Colon (tissue), 2 donors: ENCODE measurements at regions not wholly inside any gene's neighbourhood (a gene's known extent, or its start where the extent isn't known, plus 50 kb on each side); places are given as distances from the start of the nearest gene placed in this dataset.
"Not testable (repeated sequence)": the region's sequence is repeated elsewhere in the genome, so short reads cannot be mapped to it uniquely, and the experiment has no call there.

Source experiments
- FAIRE-seq: peaks from 2 replicates; lab custom pipeline; 2012; peaks lifted over from hg19 to GRCh38; lab: Jason Lieb, UNC
- donor health status: control.
- donor health status: control.

DNA sequence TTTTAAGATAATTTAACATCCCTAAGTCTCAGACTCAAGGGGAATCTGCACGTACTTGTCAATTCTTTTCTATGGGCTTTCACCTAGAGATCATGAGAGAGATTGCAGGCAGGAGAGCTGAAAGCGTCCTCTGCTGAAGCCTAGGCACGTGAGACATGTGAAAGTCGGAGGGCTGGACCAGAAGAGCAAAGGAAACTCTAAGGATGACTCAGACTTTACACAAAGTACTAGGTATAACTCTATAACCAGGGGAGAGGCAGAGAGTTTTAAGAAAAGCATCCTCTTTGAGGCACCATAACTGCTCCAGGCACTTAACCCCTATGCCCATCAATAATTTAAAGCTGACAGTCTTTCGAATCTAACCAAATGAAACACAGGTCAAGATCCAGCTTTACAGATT, 436.6 kb downstream of the VGLL3 start:
- no peak for FAIRE-seq

GRCh38 chr3:86547692-86548091, 443.3 kb downstream of the VGLL3 start:
- no peak for FAIRE-seq

DNA sequence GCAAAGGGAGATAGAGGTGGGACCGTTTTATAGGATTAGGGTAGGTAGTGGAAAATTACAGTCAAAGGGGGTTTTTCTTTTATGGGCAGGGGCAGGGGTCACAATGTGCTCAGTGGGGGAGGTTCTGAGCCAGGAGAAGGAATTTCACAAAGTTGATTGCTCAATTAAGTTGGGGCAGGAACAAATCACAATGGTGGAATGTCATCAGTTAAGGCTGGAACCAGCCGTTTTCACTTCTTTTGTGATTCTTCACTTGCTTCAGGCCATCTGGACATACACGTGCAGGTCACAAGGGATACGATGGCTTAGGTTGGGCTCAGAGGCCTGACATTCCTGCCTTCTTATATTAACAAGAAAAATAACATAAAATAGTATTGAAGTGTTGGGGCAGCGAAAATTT, 453.8 kb downstream of the VGLL3 start:
- FAIRE-seq: no peak

GRCh38 chr3:86519819-86520218, 471.1 kb downstream of the VGLL3 start:
- no peak for FAIRE-seq

GRCh38 chr3:86481636-86482035, 509.3 kb downstream of the VGLL3 start:
- FAIRE-seq: no peak

- FAIRE-seq: no peak
Observed at GRCh38 chr3:86481031-86481430, 509.9 kb downstream of the VGLL3 start.

DNA sequence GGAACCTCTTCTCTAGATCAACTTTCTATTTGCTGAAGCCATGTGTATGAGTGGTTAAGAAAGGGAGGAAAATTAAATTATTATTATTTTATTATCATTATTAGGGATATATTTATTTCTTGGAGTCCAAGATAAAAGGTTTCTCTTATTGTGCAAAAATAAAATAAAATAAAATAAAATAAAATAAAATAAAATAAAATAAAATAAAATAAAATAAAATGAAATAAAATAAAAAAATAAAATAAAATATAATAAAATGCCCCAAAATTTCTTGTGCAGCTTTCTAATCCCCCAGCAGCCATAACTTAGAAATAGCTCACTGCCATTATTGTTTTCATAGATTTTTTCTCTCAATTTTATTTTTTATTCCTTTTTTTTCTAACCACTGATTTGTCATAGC, 526.8 kb downstream of the VGLL3 start:
- no peak for FAIRE-seq

DNA sequence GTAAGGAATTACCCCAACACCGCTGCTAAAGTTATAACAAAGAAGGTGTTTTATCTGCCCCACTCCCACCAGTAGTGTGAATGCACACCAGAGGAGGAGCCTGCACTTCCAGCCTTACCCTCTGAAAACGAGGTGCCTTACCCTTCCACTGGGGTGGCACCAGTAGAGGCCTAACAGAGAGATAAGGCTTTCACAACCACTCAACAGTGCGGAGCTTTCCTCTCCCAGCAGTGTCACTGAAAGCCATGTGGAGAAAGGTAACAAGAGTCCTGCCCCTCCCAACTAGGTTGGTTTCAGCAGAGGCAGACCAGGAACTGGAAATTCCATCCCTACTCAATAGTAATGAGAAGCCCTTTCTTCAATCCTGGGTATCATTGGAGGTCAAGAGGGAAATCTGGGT, 539.2 kb downstream of the VGLL3 start:
- FAIRE-seq: no peak

DNA sequence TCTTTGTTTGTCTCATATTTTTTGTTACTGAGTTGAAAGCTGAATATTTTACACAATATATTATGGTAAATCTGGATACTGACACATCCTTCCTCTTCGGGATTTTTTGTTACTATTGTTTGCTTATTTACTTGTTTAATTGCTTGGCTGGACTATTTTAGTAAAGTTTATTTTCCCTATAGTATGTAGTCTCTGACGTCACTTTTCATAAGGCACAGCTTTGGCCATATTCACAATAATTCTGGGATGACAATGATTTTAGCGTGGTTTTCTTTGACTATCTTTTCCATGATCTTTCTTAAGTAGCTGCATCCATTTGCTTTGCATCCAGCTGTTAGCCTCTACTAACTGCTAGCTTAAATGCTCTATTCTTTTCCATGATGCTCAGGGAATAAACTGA, 552.4 kb downstream of the VGLL3 start:
- no peak for FAIRE-seq

DNA sequence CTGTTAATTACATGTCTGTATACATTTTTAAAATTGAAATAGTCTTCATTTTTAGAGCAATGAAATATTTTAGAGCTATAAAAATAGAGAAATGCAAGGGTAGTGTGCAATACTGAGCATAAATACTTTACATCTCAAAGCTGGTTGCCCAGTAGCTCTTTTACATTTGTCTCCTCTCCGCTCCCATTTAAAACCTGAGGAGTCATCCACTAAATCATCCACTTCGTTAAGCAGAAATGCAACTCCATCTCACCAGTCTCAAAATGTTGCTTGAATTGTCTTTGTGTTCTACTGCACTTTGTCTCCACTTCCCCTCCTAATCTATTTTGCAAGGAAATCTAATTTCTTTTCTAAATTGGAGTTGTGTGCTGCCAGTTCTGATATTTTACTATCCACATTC, 563.6 kb downstream of the VGLL3 start:
- no peak for FAIRE-seq

DNA sequence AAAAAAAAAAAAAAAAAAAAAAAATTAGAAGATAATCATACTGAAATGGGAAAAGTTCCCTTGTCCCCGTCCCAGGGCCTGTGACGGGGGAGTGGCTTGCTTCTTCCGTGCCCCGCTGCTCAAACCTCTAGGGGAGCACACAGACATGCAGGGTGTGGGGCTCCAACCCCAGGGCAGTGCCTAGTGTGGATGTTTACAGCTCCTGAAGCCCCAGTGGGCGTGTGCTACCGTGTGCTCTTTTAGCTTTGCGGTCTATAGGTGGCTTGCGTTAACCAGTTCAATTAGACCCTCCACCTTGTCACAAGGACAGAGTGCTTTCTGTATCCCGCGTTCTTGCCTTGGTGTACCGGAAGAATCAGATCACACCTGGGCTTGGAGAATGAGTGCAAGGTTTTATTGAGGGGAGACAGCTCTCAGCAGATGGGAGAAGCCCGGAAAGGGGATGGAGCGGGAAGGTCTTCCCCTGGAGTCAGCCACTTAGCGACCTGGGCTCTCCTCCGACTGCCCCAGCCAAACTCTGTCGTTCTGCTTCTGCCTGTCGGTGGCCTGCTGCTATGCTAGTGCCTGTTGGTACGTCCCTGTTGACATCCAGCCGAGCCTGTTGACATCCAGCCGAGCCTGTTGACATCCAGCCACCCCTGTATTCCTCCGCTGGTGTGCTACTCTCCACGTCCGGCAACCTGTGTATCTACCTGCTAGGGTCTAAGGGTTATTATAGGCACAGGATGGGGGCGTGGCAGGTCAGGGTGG, 569.8 kb downstream of the VGLL3 start:
- FAIRE-seq: no peak

DNA sequence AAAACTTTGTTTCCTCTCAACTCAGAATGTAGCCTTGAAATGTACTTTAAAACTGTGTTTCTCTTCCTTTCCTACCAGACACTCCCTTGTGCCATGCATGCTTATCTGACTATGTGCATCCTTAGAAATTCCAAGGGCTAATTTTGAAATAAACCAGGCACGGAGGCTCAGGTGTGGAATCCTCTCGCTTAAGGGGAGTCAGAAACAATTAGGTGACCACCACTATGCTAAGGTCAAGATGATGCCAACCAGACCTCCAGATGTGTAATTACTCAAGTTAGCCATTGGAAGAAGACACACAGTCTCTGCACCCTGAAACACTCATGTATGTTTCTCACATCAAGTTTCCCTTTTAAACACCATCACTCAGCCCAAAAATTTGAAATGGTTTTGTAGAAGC, 572.1 kb downstream of the VGLL3 start:
- no peak for FAIRE-seq

DNA sequence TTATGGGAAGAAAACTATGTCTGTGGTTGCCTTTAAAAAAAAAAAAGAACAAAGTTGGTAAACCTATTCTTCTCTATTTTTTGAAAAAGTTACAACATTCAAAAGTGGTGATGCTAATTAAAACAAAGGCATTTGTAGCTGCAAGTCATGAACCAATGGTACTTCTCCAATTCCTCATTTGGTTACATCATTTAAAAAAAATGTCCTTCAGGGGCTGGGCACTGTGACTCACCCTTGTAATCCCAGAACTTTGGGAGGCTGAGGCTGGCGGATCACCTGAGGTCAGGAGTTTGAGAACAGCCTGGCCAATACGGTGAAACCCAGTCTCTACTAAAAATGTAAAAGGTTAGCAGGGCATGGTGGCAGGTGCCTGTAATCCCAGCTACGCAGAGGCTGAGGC, 574.6 kb downstream of the VGLL3 start:
- no peak for FAIRE-seq

GRCh38 chr3:86413645-86414044, 577.3 kb downstream of the VGLL3 start:
- FAIRE-seq: no peak

GRCh38 chr3:86410587-86410986, 580.4 kb downstream of the VGLL3 start:
- no peak for FAIRE-seq

GRCh38 chr3:86389759-86390158, 601.2 kb downstream of the VGLL3 start:
- not testable (repeated sequence) for FAIRE-seq

GRCh38 chr3:86388820-86389219, 602.1 kb downstream of the VGLL3 start:
- no peak for FAIRE-seq

- no peak for FAIRE-seq
Observed at GRCh38 chr3:86382556-86382955, 608.4 kb downstream of the VGLL3 start.

- no peak for FAIRE-seq
Observed at GRCh38 chr3:86381247-86381646, 609.7 kb downstream of the VGLL3 start.

DNA sequence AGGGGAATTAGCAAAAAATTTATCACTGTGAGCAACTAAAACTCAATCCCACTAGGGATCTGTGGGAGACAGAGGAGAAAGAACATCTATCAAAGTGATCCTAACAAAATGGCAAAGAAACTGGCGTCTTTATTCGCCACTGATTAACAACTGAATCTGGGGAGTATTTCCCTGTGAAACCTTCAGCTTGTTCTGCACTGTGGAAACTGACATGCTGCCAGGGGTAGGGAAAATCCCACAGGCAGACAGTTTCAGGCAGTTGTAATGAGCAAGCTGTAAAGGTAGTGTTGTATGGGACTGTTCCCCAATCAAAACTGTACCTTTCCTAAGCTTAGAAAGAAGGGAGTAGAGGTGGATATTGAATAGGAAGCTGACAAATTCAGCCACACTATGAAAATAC, 611.7 kb downstream of the VGLL3 start:
- FAIRE-seq: no peak

DNA sequence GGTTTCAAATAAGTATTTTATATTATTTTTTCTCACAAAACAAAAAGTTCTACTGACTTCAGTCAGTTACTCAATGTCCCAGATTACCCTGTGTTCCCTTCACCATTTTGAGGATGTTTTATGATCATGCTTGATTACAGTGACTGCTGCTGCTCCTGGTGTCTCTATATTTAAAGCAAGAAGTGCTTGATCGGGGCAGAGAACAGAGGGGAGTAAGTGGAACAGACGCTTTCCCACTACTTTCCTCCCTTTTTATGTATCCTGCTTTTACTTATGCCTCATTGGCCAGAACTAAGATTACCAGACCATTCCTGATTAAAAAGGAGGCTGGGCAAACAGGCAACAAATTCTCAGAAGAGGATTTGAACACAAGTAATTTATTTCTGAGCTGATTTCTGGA, 612.1 kb downstream of the VGLL3 start:
- no peak for FAIRE-seq

GRCh38 chr3:86335566-86335965, 655.4 kb downstream of the VGLL3 start:
- FAIRE-seq: not testable (repeated sequence)

- no peak for FAIRE-seq
Observed at GRCh38 chr3:86333636-86334035, 657.3 kb downstream of the VGLL3 start.

- FAIRE-seq: peak; percentile 43
Observed at GRCh38 chr3:86303935-86304334, 687.0 kb downstream of the VGLL3 start.
